ENCODE measurements at regions not wholly inside any gene's neighbourhood (a gene's known extent, or its start where the extent isn't known, plus 50 kb on each side); places are given as distances from the start of the nearest gene placed in this dataset.
"Not testable (repeated sequence)": the region's sequence is repeated elsewhere in the genome, so short reads cannot be mapped to it uniquely, and the experiment has no call there.

DNA sequence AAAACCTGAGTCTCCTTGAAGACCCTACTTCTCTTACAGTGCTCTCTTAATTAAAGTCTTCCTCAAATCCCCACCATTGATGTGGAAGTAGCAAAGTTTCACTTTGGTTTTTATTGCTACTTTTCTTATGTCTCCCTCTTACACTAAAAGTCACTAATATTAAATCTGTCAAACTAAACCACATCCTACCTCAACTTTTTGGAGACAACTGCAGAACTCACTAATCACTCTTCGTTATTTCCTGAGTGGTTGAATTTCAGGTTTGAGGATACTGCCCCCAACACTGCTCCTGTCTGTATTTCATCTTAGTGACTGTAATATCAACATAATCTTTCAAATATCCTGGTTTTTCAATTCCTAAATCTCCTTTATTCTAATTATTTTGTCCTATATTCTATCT is 213.0 kb upstream of the PDE3A start:
- Histone ChIP-seq H2BK20ac (ENCODE audit: low read depth, low read length) (no peak overlapping the region), H3K4me2 (ENCODE audit: low read depth, low read length) (no peak overlapping the region), H3K79me1 (ENCODE audit: low read depth in 1 of 2, low read length in 2 of 2) (no peaks in the 10 kb centered on the region), H2BK5ac (ENCODE audit: low read depth, low read length, poor library complexity, severe bottlenecking) (no peak overlapping the region), H4K20me1 (ENCODE audit: insufficient read depth, low read length) (no peaks in the 10 kb centered on the region), H3K18ac (ENCODE audit: low read depth, low read length) (no peak overlapping the region), H2BK15ac (ENCODE audit: low read depth, low read length) (no peak overlapping the region), H3K27me3 (ENCODE audit: control insufficient read depth, insufficient read depth, low read length) (no peaks in the 10 kb centered on the region), H3K9me1 (ENCODE audit: insufficient read depth, low read length) (no peaks in the 10 kb centered on the region), H3K4me3 (ENCODE audit: insufficient read depth, low read depth, low read length) (no peak overlapping the region), H3K27ac (ENCODE audit: insufficient read depth, low read length) (no peak overlapping the region), H2AK9ac (replicated peaks; ENCODE audit: low read depth, low read length, poor library complexity) (no peak overlapping the region), H3K56ac (ENCODE audit: extremely low read depth, insufficient read depth, low read length) (no peak overlapping the region), H4K91ac (ENCODE audit: insufficient read depth, low read depth, low read length) (no peak overlapping the region), H2AFZ (replicated peaks; ENCODE audit: low read length, poor library complexity) (no peak overlapping the region), H3K36me3 (ENCODE audit: control insufficient read depth, insufficient read depth, low read length) (no peaks in the 10 kb centered on the region), H3K9ac (ENCODE audit: low read depth, low read length) (no peak overlapping the region), H4K5ac (ENCODE audit: low read depth, low read length) (no peak overlapping the region), H3K4ac (ENCODE audit: low read depth, low read length) (no peak overlapping the region), H3K23ac (ENCODE audit: low read depth, low read length) (no peak overlapping the region), H2BK120ac (ENCODE audit: low read depth, low read length) (no peak overlapping the region), H4K8ac (ENCODE audit: low read depth in 2 of 2, low read length in 2 of 2) (no peak overlapping the region), H3K14ac (replicated peaks; ENCODE audit: low read depth, low read length) (no peak overlapping the region), H3K4me1 (ENCODE audit: control insufficient read depth, insufficient read depth, low read length) (no peaks in the 10 kb centered on the region), H3K9me3 (ENCODE audit: control insufficient read depth, insufficient read depth, low read length) (no peaks in the 10 kb centered on the region), H2AK5ac (ENCODE audit: low read depth, low read length) (no peak overlapping the region)
- in situ Hi-C loops (cut with MboI; ENCODE audit: low sequenced_read_pairs) (no loop called here), dilution Hi-C loops (cut with HindIII; ENCODE audit: low sequenced_read_pairs, unreplicated experiment) (no loop called here), intact Hi-C loops (cut with micrococcal nuclease) (no loop called here)
- POLR2A ChIA-PET (ENCODE audit: unreplicated experiment) = no interaction called here
- CTCF ChIA-PET = no interaction called here
- DNase-seq (no peak), ATAC-seq (ENCODE audit: low read depth) (no peak)
- no CpG with 5 or more reads among the region's 1 CpG for WGBS, 2 experiments (ENCODE audit: extremely low coverage in 2 of 2, insufficient read length in 1 of 2)
- no TSS peak for BruUV-seq (replicated peaks)
- TF ChIP-seq CHD1 (IDR thresholded peaks at IDR 0.05; ENCODE audit: low read depth, low read length) (no peak), RFX5 (IDR thresholded peaks at IDR 0.05; ENCODE audit: low read depth, low read length) (no peak), POLR2A (IDR thresholded peaks at IDR 0.05; ENCODE audit: low read depth, low read length) (no peak), SMC3 (IDR thresholded peaks at IDR 0.05; ENCODE audit: low read depth, low read length) (no peak)
- TF ChIP-seq, protein P1, sequence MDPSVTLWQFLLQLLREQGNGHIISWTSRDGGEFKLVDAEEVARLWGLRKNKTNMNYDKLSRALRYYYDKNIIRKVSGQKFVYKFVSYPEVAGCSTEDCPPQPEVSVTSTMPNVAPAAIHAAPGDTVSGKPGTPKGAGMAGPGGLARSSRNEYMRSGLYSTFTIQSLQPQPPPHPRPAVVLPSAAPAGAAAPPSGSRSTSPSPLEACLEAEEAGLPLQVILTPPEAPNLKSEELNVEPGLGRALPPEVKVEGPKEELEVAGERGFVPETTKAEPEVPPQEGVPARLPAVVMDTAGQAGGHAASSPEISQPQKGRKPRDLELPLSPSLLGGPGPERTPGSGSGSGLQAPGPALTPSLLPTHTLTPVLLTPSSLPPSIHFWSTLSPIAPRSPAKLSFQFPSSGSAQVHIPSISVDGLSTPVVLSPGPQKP (IDR thresholded peaks at IDR 0.05; ENCODE audit: borderline replicate concordance, low read depth, low read length) = no peak

DNA sequence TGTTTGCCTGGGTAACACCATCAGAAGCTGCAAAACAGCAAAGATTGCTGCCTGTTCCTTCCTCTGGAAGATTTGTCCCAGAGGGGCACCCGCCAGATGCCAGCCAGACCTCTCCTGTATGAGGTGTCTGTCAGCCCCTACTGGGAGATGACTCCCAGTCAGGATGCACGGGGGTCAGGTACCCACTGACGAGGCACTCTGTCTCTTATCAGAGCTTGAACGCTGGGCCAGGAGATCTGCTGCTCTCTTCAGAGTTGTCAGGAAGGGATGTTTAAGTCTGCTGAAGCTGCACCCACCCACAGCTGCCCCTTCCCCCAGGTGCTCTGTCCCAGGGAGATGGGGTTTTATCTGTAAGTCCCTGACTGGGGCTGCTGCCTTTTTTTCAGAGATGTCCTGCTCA is 207.4 kb upstream of the PDE3A start:
- H3K4me1 ChIP-seq (ENCODE audit: control insufficient read depth, insufficient read depth, low read length); dilution Hi-C loops (cut with HindIII; ENCODE audit: low sequenced_read_pairs, unreplicated experiment); intact Hi-C loops (cut with micrococcal nuclease); in situ Hi-C loops (cut with MboI; ENCODE audit: low sequenced_read_pairs); POLR2A ChIA-PET (ENCODE audit: unreplicated experiment); H2BK120ac ChIP-seq (ENCODE audit: low read depth, low read length); CTCF ChIA-PET; H2BK20ac ChIP-seq (ENCODE audit: low read depth, low read length); H3K4me2 ChIP-seq (ENCODE audit: low read depth, low read length); H3K27ac ChIP-seq (ENCODE audit: insufficient read depth, low read length); H2AK5ac ChIP-seq (ENCODE audit: low read depth, low read length); H2AFZ ChIP-seq (replicated peaks; ENCODE audit: low read length, poor library complexity); H3K79me1 ChIP-seq (ENCODE audit: low read depth in 1 of 2, low read length in 2 of 2); H2BK5ac ChIP-seq (ENCODE audit: low read depth, low read length, poor library complexity, severe bottlenecking); H3K4me3 ChIP-seq (ENCODE audit: insufficient read depth, low read depth, low read length); H3K36me3 ChIP-seq (ENCODE audit: control insufficient read depth, insufficient read depth, low read length); H2BK15ac ChIP-seq (ENCODE audit: low read depth, low read length); H3K14ac ChIP-seq (replicated peaks; ENCODE audit: low read depth, low read length); H4K5ac ChIP-seq (ENCODE audit: low read depth, low read length); BruUV-seq (replicated peaks); H3K56ac ChIP-seq (ENCODE audit: extremely low read depth, insufficient read depth, low read length); H3K4ac ChIP-seq (ENCODE audit: low read depth, low read length); H3K9me1 ChIP-seq (ENCODE audit: insufficient read depth, low read length); H4K8ac ChIP-seq (ENCODE audit: low read depth in 2 of 2, low read length in 2 of 2); DNase-seq; H4K20me1 ChIP-seq (ENCODE audit: insufficient read depth, low read length); H3K27me3 ChIP-seq (ENCODE audit: control insufficient read depth, insufficient read depth, low read length); H3K23ac ChIP-seq (ENCODE audit: low read depth, low read length); ATAC-seq (ENCODE audit: low read depth); H3K9me3 ChIP-seq (ENCODE audit: control insufficient read depth, insufficient read depth, low read length); H4K91ac ChIP-seq (ENCODE audit: insufficient read depth, low read depth, low read length); H2AK9ac ChIP-seq (replicated peaks; ENCODE audit: low read depth, low read length, poor library complexity); H3K18ac ChIP-seq (ENCODE audit: low read depth, low read length); H3K9ac ChIP-seq (ENCODE audit: low read depth, low read length): not testable (repeated sequence)
- no CpG with 5 or more reads among the region's 4 CpGs for WGBS, 2 experiments (ENCODE audit: extremely low coverage in 2 of 2, insufficient read length in 1 of 2)
